HEK293T (cell line): ENCODE measurements at regions not wholly inside any gene's neighbourhood (a gene's known extent, or its start where the extent isn't known, plus 50 kb on each side); places are given as distances from the start of the nearest gene placed in this dataset.
"Not testable (repeated sequence)": the region's sequence is repeated elsewhere in the genome, so short reads cannot be mapped to it uniquely, and the experiment has no call there.

Experiments used
- CTCF ChIA-PET: fragments of 350-600 bp; formaldehyde crosslinking; extraction: SDS; loops from one replicate; lab custom pipeline; 2021; ENCODE audit warnings: antibody characterized with exemption, inconsistent platforms; lab: Yijun Ruan, JAX
- POLR2A ChIA-PET: fragments of 350-600 bp; formaldehyde crosslinking; extraction: SDS; loops from one replicate; lab custom pipeline; 2020; ENCODE audit warnings: antibody characterized with exemption, inconsistent platforms; lab: Yijun Ruan, JAX
- DNase-seq: peaks from one replicate; pipeline ENCODE4 v3.0.0; 2012; ENCODE audit warnings: mixed read lengths; ENCODE audit errors: extremely low spot score
- ARNT ChIP-seq: fragments of 450-650 bp; IDR thresholded peaks from 2 replicates; pipeline ENCODE4 v1.6.1; 2017; ENCODE audit warnings: mild to moderate bottlenecking
- BHLHE40 ChIP-seq: fragments of 450-650 bp; IDR thresholded peaks from 2 replicates; pipeline ENCODE4 v1.6.1; 2016; ENCODE audit warnings: mild to moderate bottlenecking, moderate library complexity, borderline replicate concordance
- CTBP1 ChIP-seq: fragments of 450-650 bp; IDR thresholded peaks from 2 replicates; pipeline ENCODE4 v1.6.1; 2016; ENCODE audit warnings: borderline replicate concordance
- ELF4 ChIP-seq: fragments of 450-650 bp; IDR thresholded peaks from 2 replicates; pipeline ENCODE4 v1.6.1; 2017; ENCODE audit warnings: antibody characterized with exemption
- FOXA1 ChIP-seq: fragments of 450-650 bp; IDR thresholded peaks from 2 replicates; pipeline ENCODE4 v1.6.1; 2016; ENCODE audit warnings: mild to moderate bottlenecking
- FOXK2 ChIP-seq: fragments of 450-650 bp; IDR thresholded peaks from 2 replicates; pipeline ENCODE4 v1.6.1; 2016; ENCODE audit warnings: mild to moderate bottlenecking
- FOXM1 ChIP-seq: fragments of 450-650 bp; IDR thresholded peaks from 2 replicates; pipeline ENCODE4 v1.6.1; 2017; ENCODE audit warnings: mild to moderate bottlenecking, borderline replicate concordance
- HDGF ChIP-seq: fragments of 450-650 bp; IDR thresholded peaks from 2 replicates; pipeline ENCODE4 v1.6.1; 2017; ENCODE audit warnings: antibody characterized with exemption, borderline replicate concordance
- L3MBTL2 ChIP-seq: fragments of 450-650 bp; conservative IDR thresholded peaks from 2 replicates; pipeline ENCODE4 v1.6.1; 2016; ENCODE audit warnings: mild to moderate bottlenecking
- LEF1 ChIP-seq: fragments of 450-650 bp; IDR thresholded peaks from 2 replicates; pipeline ENCODE4 v1.6.1; 2017; ENCODE audit warnings: mild to moderate bottlenecking, borderline replicate concordance
- NFRKB ChIP-seq: fragments of 450-650 bp; IDR thresholded peaks from 2 replicates; pipeline ENCODE4 v1.6.1; 2016; ENCODE audit warnings: mild to moderate bottlenecking, moderate library complexity
- SP1 ChIP-seq: fragments of 450-650 bp; IDR thresholded peaks from 2 replicates; pipeline ENCODE4 v1.6.1; 2017
- SUZ12 ChIP-seq: fragments of 450-650 bp; IDR thresholded peaks from 2 replicates; pipeline ENCODE4 v1.6.1; 2016; ENCODE audit warnings: mild to moderate bottlenecking
- TARDBP ChIP-seq: fragments of 450-650 bp; IDR thresholded peaks from 2 replicates; pipeline ENCODE4 v1.6.1; 2016
- ZNF384 ChIP-seq: fragments of 450-650 bp; IDR thresholded peaks from 2 replicates; pipeline ENCODE4 v1.6.1; 2016
- TF ChIP-seq, protein P1 (sequence below): fragments of 450-650 bp; IDR thresholded peaks from 2 replicates; pipeline ENCODE4 v1.6.1; 2016

DNA sequence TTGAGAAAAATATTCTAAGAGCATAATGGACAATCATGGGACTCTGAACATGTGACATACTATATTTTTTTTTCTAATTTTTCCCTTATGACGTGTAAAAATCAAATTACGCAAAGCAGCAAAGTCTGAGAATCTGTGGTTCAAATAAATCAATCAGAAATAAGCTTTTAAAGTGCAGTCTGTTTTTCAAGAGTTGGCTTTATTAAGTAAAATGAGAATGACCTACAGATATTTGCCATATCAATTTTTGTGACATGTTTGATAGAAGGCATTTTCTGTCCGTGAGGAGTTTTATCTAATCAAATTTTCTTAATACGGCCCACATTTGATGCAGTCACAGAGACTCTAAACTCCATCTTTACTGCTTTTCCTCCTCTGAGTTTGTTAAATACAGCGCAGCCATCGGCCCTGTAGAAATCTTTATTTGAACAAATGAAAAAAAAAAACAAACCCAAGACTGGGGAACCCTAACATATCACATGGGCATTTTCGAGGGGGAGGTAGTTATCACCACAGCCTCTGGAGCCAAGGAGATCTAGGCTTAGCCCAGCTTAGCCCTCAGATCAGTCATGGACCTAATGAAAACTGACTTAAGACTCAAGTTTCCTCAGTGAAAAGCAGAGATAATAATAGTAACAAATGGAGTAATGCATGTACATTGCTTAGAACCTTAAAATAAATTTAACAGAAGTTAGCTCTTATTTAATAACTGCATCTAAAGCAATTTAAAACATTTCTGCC, 263.6 kb upstream of the C9orf72 start:
- CTCF ChIA-PET, result no interaction called here
- no peak for DNase-seq
- POLR2A ChIA-PET, result no interaction called here
- TF ChIP-seq ARNT, result no peak
- no peak for TF ChIP-seq SUZ12
- no peak for TF ChIP-seq ZNF384
- TF ChIP-seq L3MBTL2, result no peak
- no peak for TF ChIP-seq TARDBP
- TF ChIP-seq LEF1, result no peak
- TF ChIP-seq, protein P1, sequence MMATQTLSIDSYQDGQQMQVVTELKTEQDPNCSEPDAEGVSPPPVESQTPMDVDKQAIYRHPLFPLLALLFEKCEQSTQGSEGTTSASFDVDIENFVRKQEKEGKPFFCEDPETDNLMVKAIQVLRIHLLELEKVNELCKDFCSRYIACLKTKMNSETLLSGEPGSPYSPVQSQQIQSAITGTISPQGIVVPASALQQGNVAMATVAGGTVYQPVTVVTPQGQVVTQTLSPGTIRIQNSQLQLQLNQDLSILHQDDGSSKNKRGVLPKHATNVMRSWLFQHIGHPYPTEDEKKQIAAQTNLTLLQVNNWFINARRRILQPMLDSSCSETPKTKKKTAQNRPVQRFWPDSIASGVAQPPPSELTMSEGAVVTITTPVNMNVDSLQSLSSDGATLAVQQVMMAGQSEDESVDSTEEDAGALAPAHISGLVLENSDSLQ, result no peak
- TF ChIP-seq FOXK2, result no peak
- TF ChIP-seq BHLHE40, result no peak

DNA sequence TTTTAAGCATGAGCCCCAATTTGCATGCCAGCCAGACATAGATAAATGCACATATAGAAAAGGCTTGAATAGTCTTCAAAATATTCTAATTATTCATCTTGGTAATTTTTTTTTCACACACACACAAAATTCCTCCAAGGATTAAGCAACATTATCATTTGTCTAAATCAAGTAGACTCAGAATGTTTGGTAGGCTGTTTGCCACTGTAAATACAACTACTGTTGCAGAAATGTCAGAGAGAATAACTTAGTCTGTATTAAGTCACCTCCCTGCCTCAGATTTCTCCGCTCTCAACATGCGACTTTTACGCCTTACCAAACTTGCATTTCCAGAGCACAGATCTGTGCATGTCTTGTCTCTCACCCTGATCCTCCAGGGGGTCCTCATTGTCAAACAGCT, 265.6 kb upstream of the C9orf72 start:
- ChIA-PET POLR2A (no interaction called here), CTCF (no interaction called here)
- no peak for DNase-seq
- TF ChIP-seq ELF4 (no peak), CTBP1 (no peak), FOXK2 (no peak), HDGF (no peak), FOXM1 (no peak), TARDBP (no peak), SP1 (no peak), NFRKB (no peak), SUZ12 (no peak)
- TF ChIP-seq, protein P1, result no peak

DNA sequence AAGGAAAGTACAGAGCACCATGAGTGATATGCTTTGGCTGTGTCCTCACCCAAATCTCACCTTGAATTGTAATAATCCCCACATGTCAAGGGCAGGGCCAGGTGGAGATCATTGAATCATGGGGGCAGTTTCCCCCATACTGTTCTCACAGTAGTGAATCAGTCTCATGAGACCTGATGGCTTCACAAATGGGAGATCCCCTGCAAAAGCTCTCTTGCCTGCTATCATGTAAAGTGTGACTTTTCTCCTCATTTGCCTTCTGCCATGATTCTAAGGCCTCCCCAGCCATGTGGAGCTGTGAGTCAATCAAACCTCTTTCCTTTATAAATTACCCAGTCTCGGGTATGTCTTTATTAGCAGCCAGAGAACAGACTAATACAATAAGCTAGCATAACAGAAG, 266.5 kb upstream of the C9orf72 start:
- DNase-seq, POLR2A ChIA-PET, CTCF ChIA-PET: not testable (repeated sequence)

DNA sequence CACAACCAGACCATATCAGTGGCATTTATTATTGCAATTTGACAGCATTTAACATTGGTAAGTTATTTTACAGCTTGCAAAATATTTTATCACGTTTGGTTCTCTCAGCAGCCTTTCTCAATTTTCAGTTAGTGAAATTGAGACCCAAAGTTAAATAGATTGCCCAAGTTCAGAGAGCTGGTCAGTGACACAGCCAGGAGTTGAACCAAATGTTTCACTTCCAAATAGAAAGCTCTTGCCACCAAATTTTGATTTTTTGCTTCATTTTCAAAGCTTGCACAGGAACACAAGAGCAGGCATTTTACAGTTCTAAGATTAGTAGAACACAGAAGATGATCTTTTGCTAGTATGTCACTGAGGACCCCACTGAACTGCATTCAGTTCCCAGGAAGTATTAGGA, 271.5 kb upstream of the C9orf72 start:
- DNase-seq, result no peak
- ChIA-PET POLR2A (no interaction called here), CTCF (no interaction called here)
- TF ChIP-seq SUZ12 (no peak), L3MBTL2 (no peak), FOXK2 (no peak), ZNF384 (no peak), FOXA1 (no peak), ELF4 (no peak), CTBP1 (no peak), BHLHE40 (no peak), ARNT (no peak), SP1 (no peak), FOXM1 (no peak), LEF1 (no peak), TARDBP (no peak), NFRKB (no peak)
- TF ChIP-seq, protein P1, result no peak

DNA sequence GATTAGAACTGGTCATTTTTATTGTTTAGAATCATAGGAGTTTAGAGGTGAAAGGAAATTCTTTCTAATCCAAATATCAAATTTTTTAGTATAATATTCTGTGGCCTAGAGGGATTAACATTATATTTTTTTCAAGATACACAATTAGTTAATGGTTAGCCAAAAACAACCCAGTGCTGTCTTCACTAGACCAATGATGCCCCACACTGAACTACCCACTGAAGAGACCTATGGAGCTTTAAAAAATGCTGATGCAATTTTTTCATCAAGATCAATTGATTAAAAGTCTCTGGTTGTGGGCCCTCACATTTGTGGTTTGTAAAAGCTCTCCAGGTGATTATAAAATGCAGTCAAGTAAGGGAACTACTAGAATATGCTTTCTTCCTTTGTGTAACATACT, 274.1 kb upstream of the C9orf72 start:
- CTCF ChIA-PET, result no interaction called here

DNA sequence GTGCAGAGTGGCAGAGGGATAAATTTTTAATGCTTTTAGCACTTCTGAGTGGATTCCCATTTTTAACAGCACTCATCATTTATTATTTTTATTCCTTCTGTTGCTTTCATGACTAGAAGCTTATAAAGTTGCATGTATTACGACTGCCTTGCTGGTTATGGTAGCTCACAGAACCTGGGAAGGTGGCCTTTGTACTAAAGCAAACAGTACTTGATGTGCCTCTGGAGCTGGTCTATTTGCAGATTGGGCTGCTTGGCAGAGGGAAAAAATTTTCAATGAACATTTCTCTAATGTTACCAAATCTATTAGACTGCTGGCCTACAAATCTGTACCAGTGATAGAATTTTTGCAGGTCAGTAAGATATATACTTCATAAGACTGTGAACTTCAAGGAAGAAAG, 274.5 kb upstream of the C9orf72 start:
- no peak for TF ChIP-seq ARNT
- no peak for TF ChIP-seq LEF1
- TF ChIP-seq, protein P1, result no peak
- TF ChIP-seq FOXM1, result no peak
- TF ChIP-seq NFRKB, result no peak
- no peak for TF ChIP-seq FOXA1
- no peak for TF ChIP-seq L3MBTL2
- no peak for TF ChIP-seq SUZ12
- no peak for TF ChIP-seq BHLHE40
- TF ChIP-seq CTBP1, result no peak
- no peak for TF ChIP-seq HDGF
- no peak for TF ChIP-seq ELF4
- TF ChIP-seq ZNF384, result no peak
- TF ChIP-seq TARDBP, result no peak
- DNase-seq, result no peak
- ChIA-PET POLR2A (no interaction called here), CTCF (no interaction called here)

More for the DNA sequence above, 274.1 kb upstream of the C9orf72 start:
- no peak for TF ChIP-seq BHLHE40
- TF ChIP-seq FOXK2, result no peak
- no peak for TF ChIP-seq SP1
- TF ChIP-seq FOXA1, result no peak
- TF ChIP-seq ARNT, result no peak
- TF ChIP-seq ELF4, result no peak
- TF ChIP-seq NFRKB, result no peak
- no peak for TF ChIP-seq CTBP1
- no peak for TF ChIP-seq HDGF
- TF ChIP-seq ZNF384, result no peak
- no peak for TF ChIP-seq L3MBTL2
- no peak for TF ChIP-seq TARDBP
- no peak for TF ChIP-seq FOXM1
- TF ChIP-seq SUZ12, result no peak
- POLR2A ChIA-PET, result no interaction called here
- no peak for DNase-seq
